GM19035 (cell line): ENCODE measurements at regions not wholly inside any gene's neighbourhood (a gene's known extent, or its start where the extent isn't known, plus 50 kb on each side); places are given as distances from the start of the nearest gene placed in this dataset.
"Not testable (repeated sequence)": the region's sequence is repeated elsewhere in the genome, so short reads cannot be mapped to it uniquely, and the experiment has no call there.

Experiments used
- ATAC-seq: cut with Tn5 transposase; IDR thresholded peaks from one replicate; pipeline ENCODE4 v1.9.1; 2021; ENCODE audit not compliant: unreplicated experiment

- ATAC-seq = no peak
Measured at GRCh38 chr7:131803816-131804215, 247.4 kb upstream of the PODXL start.

- no peak for ATAC-seq
Measured at GRCh38 chr7:131802195-131802864, 245.9 kb upstream of the PODXL start.

- ATAC-seq = no peak
Measured at GRCh38 chr7:131800531-131800930, 244.1 kb upstream of the PODXL start.

GRCh38 chr7:131800008-131800407, 243.6 kb upstream of the PODXL start:
- ATAC-seq = no peak

GRCh38 chr7:131797841-131798240, 241.4 kb upstream of the PODXL start:
- no peak for ATAC-seq

GRCh38 chr7:131795400-131795799, 239.0 kb upstream of the PODXL start:
- ATAC-seq = no peak

GRCh38 chr7:131792311-131792710, 235.9 kb upstream of the PODXL start:
- ATAC-seq = no peak

- no peak for ATAC-seq
Measured at GRCh38 chr7:131787101-131787500, 230.7 kb upstream of the PODXL start.

- ATAC-seq = no peak
Measured at GRCh38 chr7:131786204-131786603, 229.8 kb upstream of the PODXL start.

GRCh38 chr7:131778601-131779000, 222.2 kb upstream of the PODXL start:
- ATAC-seq = no peak

- ATAC-seq = no peak
Measured at GRCh38 chr7:131774419-131775220, 218.2 kb upstream of the PODXL start.

- ATAC-seq = no peak
Measured at GRCh38 chr7:131773413-131773812, 217.0 kb upstream of the PODXL start.

- no peak for ATAC-seq
Measured at GRCh38 chr7:131769241-131769640, 212.8 kb upstream of the PODXL start.

- ATAC-seq = no peak
Measured at GRCh38 chr7:131767591-131767990, 211.2 kb upstream of the PODXL start.

GRCh38 chr7:131765575-131765974, 209.1 kb upstream of the PODXL start:
- no peak for ATAC-seq

GRCh38 chr7:131764143-131764775, 207.8 kb upstream of the PODXL start:
- no peak for ATAC-seq

- no peak for ATAC-seq
Measured at GRCh38 chr7:131762753-131763152, 206.3 kb upstream of the PODXL start.

GRCh38 chr7:131755801-131756200, 199.4 kb upstream of the PODXL start:
- not testable (repeated sequence) for ATAC-seq

GRCh38 chr7:131753620-131754222, 197.3 kb upstream of the PODXL start:
- no peak for ATAC-seq

- ATAC-seq = no peak
Measured at GRCh38 chr7:131747658-131748232, 191.3 kb upstream of the PODXL start.
